Thyroid gland (tissue), 4 donors: ENCODE measurements at regions not wholly inside any gene's neighbourhood (a gene's known extent, or its start where the extent isn't known, plus 50 kb on each side); places are given as distances from the start of the nearest gene placed in this dataset.

Experiments
- CTCF ChIP-seq, 6 experiments: fragments of 200-600 bp in 3 of 6; fragments of 450-650 bp in 3 of 6; sonication (generic) in 3 of 6; IDR thresholded peaks; one replicate each; pipeline ENCODE4 v1.5.1; 2016 to 2019; ENCODE audit warnings: antibody characterized with exemption in 6 of 6, mild to moderate bottlenecking in 2 of 6, inconsistent platforms in 1 of 6, moderate library complexity in 1 of 6
- POLR2A ChIP-seq, 2 donors: fragments of 450-650 bp; IDR thresholded peaks; one replicate each; pipeline ENCODE4 v1.6.1; 2017; ENCODE audit warnings: antibody characterized with exemption in 2 of 2, mild to moderate bottlenecking in 2 of 2, moderate library complexity in 1 of 2

- no peak for TF ChIP-seq POLR2A (IDR thresholded peaks at IDR 0.05)
- no peak for TF ChIP-seq CTCF (IDR thresholded peaks at IDR 0.05)
These were observed 153.8 kb downstream of the MTHFS start for GRCh38 chr15:79743032-79743431.
